GM12864 (cell line): ENCODE measurements at regions not wholly inside any gene's neighbourhood (a gene's known extent, or its start where the extent isn't known, plus 50 kb on each side); places are given as distances from the start of the nearest gene placed in this dataset.

Experiments
- DNase-seq: peaks from one replicate; pipeline ENCODE4 v3.0.0-alpha.2; 2011; ENCODE audit warnings: low read depth
- H3K4me3 ChIP-seq: 2 replicates; pipeline ENCODE4 v1.5.1; 2011; ENCODE audit warnings: mild to moderate bottlenecking, low read depth, low read length, control low read depth
- TF ChIP-seq, protein P1 (sequence below): IDR thresholded peaks from 2 replicates; pipeline ENCODE4 v1.5.1; 2011; ENCODE audit warnings: low read depth, mild to moderate bottlenecking, moderate library complexity, low read length, control low read depth, inconsistent platforms; ENCODE audit errors: missing control alignments

- DNase-seq, result no peak
- TF ChIP-seq, protein P1, sequence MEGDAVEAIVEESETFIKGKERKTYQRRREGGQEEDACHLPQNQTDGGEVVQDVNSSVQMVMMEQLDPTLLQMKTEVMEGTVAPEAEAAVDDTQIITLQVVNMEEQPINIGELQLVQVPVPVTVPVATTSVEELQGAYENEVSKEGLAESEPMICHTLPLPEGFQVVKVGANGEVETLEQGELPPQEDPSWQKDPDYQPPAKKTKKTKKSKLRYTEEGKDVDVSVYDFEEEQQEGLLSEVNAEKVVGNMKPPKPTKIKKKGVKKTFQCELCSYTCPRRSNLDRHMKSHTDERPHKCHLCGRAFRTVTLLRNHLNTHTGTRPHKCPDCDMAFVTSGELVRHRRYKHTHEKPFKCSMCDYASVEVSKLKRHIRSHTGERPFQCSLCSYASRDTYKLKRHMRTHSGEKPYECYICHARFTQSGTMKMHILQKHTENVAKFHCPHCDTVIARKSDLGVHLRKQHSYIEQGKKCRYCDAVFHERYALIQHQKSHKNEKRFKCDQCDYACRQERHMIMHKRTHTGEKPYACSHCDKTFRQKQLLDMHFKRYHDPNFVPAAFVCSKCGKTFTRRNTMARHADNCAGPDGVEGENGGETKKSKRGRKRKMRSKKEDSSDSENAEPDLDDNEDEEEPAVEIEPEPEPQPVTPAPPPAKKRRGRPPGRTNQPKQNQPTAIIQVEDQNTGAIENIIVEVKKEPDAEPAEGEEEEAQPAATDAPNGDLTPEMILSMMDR, result no peak
- no peak overlapping the region for H3K4me3 ChIP-seq
These were observed 214.1 kb upstream of the KLF4 start for GRCh38 chr9:107703651-107704050.

- DNase-seq, result no peak
- H3K4me3 ChIP-seq, result no peak overlapping the region
- TF ChIP-seq, protein P1, result no peak
These were observed 211.3 kb upstream of the KLF4 start for GRCh38 chr9:107700847-107701246.

DNA sequence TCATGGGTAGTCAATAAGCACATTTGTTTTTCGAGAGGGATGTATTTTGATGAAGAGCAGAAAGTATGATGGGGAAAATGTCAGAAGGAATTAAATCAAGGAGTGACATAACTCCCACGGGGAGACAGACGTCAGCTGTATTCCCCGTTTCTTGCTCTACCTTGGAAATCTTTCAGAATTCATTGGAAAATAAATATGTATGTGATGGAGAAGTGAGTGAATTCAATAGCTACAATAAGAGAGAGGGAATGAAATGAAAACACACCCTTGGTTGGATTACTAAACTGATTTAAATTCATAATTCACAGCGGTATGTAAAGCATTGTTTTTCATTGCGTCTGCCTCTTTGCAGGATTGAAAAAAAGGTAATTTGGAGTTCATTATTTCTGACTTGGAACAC, 209.7 kb upstream of the KLF4 start:
- TF ChIP-seq, protein P1, result no peak
- H3K4me3 ChIP-seq, result no peak overlapping the region
- no peak for DNase-seq

DNA sequence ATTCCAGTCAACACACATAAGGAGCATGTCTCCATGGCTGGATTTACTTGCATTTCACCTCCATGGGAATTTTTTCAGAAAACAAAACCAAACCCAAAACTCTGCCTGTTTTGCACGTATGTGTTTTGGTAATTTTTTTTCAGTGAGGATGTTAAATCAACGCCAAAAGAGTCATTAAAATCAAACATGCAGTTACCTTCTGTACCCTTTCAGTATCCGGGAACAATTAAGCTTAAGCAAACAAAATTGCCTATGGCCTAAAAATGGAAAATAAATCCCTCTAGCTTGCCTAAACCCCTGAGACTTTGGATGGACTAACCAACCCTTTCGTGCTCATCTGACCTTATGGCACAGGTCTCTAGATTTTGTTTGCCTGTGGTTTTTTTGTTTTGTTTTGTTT, 209.2 kb upstream of the KLF4 start:
- TF ChIP-seq, protein P1, result no peak
- H3K4me3 ChIP-seq, result no peak overlapping the region
- no peak for DNase-seq

GRCh38 chr9:107696302-107696701, 206.7 kb upstream of the KLF4 start:
- no peak overlapping the region for H3K4me3 ChIP-seq
- DNase-seq, result no peak
- TF ChIP-seq, protein P1, result no peak

DNA sequence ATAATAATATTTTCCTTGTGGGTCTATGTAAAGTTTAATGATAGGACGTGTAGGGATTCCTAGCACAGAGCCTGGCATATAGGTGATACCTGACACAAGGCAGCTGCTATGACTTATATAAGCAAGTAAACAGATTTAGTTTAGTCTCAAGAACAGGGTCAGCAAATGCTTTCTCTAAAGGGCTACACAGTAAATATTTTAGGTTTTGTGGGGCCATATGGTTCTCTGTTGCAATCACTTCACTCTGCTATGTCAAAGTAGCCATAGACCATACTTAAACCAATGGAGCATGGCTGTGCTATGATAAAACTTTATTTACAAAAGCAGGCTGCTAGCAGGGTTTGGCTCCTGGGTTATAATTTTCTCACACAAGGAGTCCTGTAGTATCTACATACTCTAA, 204.8 kb upstream of the KLF4 start:
- TF ChIP-seq, protein P1, result no peak
- no peak overlapping the region for H3K4me3 ChIP-seq
- no peak for DNase-seq

GRCh38 chr9:107693625-107694326, 204.2 kb upstream of the KLF4 start:
- no peak overlapping the region for H3K4me3 ChIP-seq
- TF ChIP-seq, protein P1, result no peak
- DNase-seq, result no peak
